ENCODE measurements at regions not wholly inside any gene's neighbourhood (a gene's known extent, or its start where the extent isn't known, plus 50 kb on each side); places are given as distances from the start of the nearest gene placed in this dataset.

DNA sequence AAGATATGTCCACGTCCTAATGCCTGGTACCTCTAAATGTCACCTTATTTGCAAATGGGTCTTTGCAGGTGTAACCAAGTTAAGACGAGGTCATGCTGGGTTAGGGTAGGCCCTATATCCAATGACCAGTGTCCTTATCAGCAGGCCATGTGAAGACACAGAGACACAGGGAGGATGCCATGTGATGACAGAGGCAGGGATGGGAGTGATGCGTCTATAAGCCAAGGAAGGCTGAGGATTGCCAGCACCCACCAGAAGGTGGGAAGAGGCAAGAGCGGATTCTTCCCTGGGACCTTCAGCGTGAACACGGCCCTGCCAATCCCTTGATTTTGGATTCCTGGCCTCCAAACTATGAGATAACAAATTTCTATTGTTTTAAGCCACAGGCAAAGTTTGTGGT lies 123.4 kb upstream of the CXCL14 start:
- TF ChIP-seq ELF4 (IDR thresholded peaks at IDR 0.05) (no peak), SP1 (IDR thresholded peaks at IDR 0.05) (no peak), TARDBP (IDR thresholded peaks at IDR 0.05) (no peak), CTBP1 (IDR thresholded peaks at IDR 0.05; ENCODE audit: borderline replicate concordance) (no peak), HDGF (IDR thresholded peaks at IDR 0.05; ENCODE audit: borderline replicate concordance) (no peak), BHLHE40 (IDR thresholded peaks at IDR 0.05; ENCODE audit: borderline replicate concordance) (no peak), ZNF384 (IDR thresholded peaks at IDR 0.05) (no peak), FOXA1 (IDR thresholded peaks at IDR 0.05) (no peak)
- TF ChIP-seq, protein P1, sequence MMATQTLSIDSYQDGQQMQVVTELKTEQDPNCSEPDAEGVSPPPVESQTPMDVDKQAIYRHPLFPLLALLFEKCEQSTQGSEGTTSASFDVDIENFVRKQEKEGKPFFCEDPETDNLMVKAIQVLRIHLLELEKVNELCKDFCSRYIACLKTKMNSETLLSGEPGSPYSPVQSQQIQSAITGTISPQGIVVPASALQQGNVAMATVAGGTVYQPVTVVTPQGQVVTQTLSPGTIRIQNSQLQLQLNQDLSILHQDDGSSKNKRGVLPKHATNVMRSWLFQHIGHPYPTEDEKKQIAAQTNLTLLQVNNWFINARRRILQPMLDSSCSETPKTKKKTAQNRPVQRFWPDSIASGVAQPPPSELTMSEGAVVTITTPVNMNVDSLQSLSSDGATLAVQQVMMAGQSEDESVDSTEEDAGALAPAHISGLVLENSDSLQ (IDR thresholded peaks at IDR 0.05): no peak

All from HEK293T (cell line).